GM08714 (cell line): ENCODE measurements at regions not wholly inside any gene's neighbourhood (a gene's known extent, or its start where the extent isn't known, plus 50 kb on each side); places are given as distances from the start of the nearest gene placed in this dataset.

Source experiments
- H3K4me3 ChIP-seq: fragments of 200-500 bp; sonication (Bioruptor generic); 2 replicates; pipeline ENCODE4 v1.5.1; 2014; ENCODE audit warnings: mild to moderate bottlenecking, low read length, inconsistent platforms
- ZNF274 ChIP-seq: IDR thresholded peaks from 2 replicates; pipeline ENCODE4 v1.6.1; 2012; ENCODE audit warnings: mild to moderate bottlenecking, low read depth, low read length

DNA sequence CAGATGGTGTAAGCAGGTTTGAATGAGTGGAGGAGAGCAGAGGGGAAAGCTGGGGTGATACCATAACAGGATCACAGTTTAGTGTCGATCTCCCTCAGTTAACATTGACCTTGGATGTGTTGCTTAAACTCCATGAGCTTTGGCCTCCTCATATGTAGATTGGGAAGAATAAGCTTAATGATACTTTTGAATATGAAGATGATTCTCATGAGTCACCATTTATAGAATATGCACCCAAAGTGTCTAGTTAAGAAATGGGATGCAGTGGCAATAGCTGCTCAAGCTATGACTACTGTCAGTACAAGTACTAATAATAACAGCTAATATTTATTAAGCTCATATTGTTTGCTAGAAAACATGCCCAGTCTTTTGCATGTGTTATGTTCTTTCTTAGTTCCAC lies 236.2 kb upstream of the KIRREL3 start:
- no peak for TF ChIP-seq ZNF274
- H3K4me3 ChIP-seq: no peak overlapping the region

DNA sequence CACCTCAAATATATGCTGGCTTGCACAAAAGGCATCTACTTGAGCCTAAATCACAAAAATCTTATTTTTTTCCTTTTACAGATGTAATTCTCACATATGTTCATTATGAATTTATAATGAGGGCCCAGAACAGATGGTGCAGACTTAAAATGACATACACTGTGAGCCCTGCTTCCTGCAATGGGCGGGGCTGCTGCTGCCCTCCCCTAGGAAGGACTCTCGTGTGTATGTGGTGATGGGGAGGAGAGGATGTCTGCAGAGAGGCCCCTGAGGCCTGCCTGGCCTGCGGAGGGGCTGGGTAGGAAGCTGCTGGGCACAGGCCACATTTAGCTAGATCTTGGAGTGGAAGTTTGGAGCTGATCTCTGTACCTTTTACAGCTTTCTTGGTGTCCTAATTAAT lies 233.4 kb upstream of the KIRREL3 start:
- no peak for TF ChIP-seq ZNF274
- H3K4me3 ChIP-seq: no peak overlapping the region

DNA sequence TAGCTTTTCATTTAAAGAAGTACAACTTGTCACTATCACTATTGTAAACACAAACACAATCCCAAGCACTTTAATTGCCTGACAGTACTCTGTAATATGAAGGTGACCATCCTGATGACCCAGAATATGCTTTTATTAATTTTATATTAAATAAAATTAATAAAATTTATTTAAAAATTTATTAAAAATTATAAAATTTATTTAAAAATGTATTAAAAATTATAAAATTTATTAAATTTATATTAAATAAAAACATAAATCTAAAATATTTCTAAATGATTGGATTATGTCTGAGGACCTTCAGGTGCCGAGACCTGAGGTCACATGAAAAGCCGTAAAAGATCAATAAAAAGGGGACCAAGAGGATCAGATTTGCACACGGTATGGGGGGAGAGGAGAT lies 229.8 kb upstream of the KIRREL3 start:
- TF ChIP-seq ZNF274: no peak
- no peak overlapping the region for H3K4me3 ChIP-seq

DNA sequence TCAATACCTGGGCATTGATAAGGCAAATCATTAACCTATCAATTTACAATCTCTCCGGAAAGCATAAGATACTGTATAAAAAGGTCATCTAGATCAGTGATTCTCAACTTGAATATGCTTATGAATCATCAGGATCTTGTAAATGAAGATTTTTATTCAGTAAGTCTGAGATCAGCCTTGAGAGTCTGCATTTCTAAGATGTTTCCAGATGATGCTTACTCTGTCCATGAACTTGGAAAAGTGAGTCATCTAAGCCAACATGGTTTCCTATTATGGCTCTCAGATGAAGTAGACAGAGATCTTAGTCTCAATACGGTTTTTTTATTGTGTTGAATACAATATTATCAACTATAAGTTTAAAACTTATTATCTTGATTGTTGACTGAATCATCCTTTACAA lies 226.4 kb upstream of the KIRREL3 start:
- TF ChIP-seq ZNF274: no peak
- H3K4me3 ChIP-seq: no peak overlapping the region

DNA sequence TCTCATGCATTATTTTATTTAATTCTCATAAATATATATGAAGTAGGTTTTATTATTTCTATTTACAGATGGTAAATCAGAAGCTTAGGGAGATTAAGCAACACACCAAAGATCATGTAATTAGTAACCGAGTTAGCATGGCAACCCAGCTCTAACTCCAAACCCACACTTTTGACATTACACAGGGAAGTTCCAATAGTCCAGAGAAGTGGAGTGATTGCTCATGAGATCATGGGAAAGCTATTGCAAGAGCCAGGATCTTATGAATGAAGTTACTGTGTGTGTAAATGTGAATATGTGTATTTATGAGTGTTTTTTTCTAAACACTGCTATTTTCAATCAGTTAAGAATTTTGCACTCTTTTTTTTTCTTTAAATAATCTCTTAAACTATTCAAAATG lies 225.8 kb upstream of the KIRREL3 start:
- no peak overlapping the region for H3K4me3 ChIP-seq
- TF ChIP-seq ZNF274: no peak

DNA sequence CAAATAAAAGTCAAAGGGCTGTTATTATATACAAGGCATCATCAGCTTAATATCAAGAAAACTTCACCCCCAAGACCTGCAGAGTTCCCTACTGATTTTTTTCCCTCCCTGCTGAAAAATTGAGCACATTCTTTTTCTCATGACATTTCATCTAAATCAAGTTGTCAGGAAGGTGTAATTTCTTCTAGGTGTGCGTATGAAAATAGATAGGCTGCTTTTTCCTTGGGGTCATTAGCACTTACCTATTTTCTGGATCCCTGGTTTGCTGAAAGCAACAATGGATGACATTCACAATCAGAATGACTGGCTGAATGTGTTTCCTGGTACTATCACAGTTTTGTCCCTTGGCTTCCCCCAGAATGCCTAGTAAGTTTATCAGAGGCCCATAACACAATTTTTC lies 225.0 kb upstream of the KIRREL3 start:
- no peak for TF ChIP-seq ZNF274
- H3K4me3 ChIP-seq: no peak overlapping the region

DNA sequence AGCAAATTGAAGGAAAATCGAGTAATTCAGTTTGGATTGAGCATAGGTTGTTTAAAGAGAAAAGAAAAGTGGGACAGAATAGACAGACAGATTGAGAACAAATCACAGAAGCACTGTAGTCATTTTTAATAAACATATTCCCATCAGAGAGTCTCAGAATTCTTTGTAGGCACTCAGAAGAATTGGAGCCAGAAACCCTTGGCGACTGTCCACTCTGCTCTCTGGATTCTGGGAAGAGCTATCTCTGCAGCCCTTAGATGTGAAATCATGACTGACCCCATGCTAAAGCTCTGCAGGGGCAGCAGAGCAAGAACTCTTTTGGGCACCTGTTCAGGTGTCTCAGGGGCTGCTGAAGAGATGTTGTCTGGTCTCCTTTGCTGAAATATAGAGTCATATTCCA lies 223.7 kb upstream of the KIRREL3 start:
- no peak overlapping the region for H3K4me3 ChIP-seq
- no peak for TF ChIP-seq ZNF274

DNA sequence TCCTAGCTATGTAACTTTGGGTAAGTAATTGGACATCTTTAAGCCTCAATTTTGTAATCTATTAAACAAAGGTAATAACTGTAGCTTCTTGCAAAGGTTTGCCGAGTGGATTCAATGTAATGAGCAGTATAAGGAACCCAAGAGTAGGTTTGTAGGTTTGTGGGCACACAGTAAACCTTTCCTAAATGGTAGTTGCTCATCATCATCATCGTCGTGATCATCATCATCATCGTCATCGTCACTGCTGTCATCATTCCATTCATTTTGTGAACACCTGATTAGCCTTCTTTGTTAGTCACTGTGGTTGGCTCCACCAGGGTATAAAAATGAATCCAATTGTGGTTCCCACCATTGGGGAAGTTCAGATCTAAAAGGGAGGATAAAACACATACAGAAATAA lies 223.1 kb upstream of the KIRREL3 start:
- TF ChIP-seq ZNF274: no peak

DNA sequence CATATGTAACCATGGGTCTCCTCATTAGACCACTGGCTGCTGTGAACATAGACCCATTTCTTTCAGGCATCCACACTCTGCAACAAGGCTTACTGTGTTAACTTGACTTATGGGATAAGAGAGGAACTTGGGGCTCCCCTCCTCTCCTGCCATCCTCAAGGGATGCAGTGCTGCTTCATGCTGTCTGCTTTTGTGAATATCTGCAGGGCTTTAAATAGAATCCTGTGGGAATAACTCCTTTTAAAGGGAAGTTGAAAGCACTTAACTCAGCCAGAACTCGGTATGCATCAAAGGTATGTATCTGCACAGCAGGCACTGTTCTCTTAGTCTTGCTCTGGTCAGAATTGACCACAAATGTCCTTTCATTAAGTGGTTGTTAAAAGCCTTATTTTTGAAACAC lies 222.5 kb upstream of the KIRREL3 start:
- no peak overlapping the region for H3K4me3 ChIP-seq
- no peak for TF ChIP-seq ZNF274

More for the DNA sequence above, 223.1 kb upstream of the KIRREL3 start:
- no peak overlapping the region for H3K4me3 ChIP-seq

DNA sequence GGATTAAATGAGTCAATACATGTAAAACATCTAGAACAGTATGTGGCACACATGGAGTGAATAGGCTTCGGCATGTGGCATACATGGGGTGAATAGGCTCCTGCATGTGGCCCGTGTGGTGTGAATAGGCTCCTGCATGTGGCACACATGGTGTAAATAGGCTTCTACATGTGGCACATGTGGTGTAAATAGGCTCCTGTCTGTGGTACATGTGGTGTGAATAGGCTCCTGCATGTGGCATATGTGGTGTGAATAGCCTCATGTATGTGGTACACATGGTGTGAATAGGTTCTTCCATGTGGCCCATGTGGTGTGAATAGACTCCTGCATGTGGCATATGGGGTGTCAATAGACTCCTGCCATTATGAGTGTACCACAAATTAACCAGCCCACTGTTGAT lies 219.1 kb upstream of the KIRREL3 start:
- no peak overlapping the region for H3K4me3 ChIP-seq
- TF ChIP-seq ZNF274: no peak

DNA sequence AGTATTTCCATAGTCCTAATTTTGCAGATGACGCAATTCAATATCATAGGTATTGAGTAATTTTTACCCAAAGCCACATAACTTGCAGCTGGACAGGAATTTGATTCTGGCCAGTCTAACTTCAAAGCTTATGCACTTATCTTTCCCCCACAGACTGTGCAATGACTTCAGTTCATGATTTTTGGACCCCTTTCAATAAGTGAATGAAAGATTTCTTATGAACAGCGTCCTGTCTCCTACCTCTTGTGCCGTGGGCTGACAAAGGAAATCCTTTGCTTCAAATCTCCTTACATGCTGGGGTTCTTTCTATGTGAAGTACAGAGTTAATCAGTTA lies 217.7 kb upstream of the KIRREL3 start:
- no peak overlapping the region for H3K4me3 ChIP-seq
- no peak for TF ChIP-seq ZNF274

DNA sequence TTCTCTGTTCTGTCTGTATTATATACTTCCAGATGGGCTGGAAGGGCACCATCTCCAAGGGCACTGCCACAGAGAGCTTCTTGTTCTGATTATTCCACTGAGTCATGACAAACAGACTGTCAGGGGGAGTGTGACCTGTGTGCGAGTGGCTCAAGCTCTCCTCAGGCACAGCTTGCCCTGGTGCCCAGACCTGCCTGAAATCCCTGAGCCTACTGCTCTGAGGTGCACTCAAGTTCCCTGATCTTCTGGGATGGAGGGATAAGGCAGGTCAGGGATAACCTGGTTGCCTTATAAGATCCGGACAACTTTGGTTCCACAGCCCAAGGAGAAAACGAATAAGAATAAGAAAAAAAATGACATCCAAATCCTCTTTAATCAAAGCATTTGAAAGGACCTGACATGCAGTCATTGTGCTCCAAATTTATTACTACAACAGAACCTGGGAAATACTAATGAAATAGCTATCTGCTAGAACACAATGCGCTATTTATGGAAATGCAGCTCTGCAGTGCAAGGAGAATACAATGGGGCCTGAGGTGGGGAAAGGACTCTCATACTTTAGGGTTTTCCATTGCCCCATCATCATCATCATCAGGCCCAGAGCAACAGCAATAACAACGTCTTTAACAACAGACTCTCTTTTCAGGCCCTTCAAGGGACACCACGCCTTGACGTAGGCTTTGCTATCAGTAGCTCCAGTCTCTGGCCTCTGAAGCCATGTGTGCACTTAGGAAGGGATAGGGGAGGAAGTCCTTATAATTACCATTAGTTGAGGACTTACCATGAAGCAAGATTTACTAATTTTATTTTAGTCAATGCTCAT lies 217.1 kb upstream of the KIRREL3 start:
- no peak for TF ChIP-seq ZNF274
- H3K4me3 ChIP-seq: no peak overlapping the region

DNA sequence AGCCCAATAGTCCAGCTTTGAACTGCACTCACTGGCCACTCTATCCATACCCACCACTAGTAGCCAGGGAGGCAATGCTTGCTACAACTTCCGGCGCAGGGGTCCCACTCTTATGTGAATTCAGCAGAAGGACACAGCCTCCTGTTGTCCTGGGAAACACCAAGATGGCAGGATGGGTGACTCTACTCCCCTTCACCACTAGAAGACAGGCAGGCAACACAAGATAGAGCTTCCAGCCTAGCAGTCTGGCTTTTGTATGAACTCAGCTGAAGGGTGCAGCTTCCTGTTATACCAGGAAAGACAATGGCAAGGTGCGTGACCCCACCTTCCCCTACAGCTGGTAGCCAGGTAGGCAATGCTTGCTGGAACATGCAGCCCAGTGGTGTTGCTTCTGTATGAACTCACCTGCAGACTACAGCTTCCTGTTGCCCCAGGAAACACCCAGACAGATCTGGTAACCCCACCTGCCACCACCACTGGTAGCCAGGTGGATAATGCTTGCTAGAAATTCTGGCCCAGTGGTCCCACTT lies 205.2 kb upstream of the KIRREL3 start:
- no peak overlapping the region for H3K4me3 ChIP-seq
- TF ChIP-seq ZNF274: no peak

DNA sequence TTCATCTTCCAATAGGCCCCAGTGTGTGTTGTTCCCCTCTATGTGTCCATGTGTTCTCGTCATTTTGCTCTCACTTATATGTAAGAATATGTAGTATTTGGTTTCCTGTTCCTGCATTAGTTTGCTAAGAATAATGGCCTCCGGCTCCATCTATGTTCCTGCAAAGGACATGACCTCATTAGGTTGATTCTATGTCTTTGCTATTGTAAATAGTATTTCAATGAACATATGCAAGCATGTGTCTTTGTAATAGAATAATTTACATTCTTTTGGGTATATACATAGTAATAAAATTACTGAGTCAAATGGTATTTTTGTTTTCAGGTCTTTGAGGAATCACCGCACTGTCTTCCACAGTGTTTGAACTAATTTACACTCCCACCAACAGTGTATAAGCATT lies 202.9 kb upstream of the KIRREL3 start:
- no peak for TF ChIP-seq ZNF274
- H3K4me3 ChIP-seq: no peak overlapping the region

DNA sequence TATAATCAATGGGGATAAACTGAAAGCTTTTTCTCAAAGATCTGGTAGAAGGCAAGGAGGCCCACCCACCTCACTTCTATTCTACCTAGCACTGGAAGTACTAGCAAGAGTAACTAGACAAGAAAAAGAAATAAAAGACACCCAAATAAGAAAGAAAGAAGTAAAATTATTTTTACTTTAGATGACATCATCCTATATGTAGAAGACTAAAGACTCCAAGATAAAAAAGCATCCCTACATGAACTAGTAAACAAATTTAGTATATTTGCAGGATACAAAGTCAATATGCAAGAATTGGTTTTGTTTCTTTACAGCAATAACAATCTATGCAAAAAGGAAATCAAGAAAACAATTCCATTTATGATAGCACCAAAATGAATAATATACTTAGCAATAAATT lies 201.5 kb upstream of the KIRREL3 start:
- H3K4me3 ChIP-seq: no peak overlapping the region
- TF ChIP-seq ZNF274: no peak

DNA sequence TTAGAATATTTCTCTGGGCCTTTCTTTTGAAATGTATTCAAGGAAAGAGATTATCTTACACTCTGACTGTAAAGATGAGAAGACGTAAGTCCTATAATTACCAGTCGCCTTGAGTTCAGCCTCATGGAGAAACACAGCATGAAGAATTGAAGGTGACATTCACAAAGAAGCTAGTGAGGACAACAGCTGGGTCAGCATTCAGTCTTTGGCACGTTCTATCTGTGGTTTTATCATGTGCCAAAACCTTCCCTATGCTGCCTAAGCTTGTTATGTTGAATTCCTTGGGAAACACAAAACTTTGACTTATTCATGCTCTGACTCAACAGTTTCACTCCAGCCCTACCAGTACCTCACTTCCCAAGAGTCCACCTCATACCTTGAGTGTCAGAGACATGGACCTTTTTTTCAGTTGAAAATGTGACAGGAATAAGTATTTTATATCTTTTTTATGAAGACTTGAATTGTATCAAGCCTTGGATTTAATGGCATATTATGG lies 198.8 kb upstream of the KIRREL3 start:
- H3K4me3 ChIP-seq: no peak overlapping the region
- TF ChIP-seq ZNF274: no peak
